ENCODE measurements at regions not wholly inside any gene's neighbourhood (a gene's known extent, or its start where the extent isn't known, plus 50 kb on each side); places are given as distances from the start of the nearest gene placed in this dataset.

- H3K27ac ChIP-seq (ENCODE audit: low read depth, low read length): no peak overlapping the region
- H3K27me3 ChIP-seq (ENCODE audit: control insufficient read depth, insufficient read depth, low read length): no peaks in the 10 kb centered on the region
- CTCF ChIA-PET: no interaction called here
- no peaks in the 10 kb centered on the region for H3K9me3 ChIP-seq (ENCODE audit: control insufficient read depth, insufficient read depth, low read length)
- no peak for TF ChIP-seq CTCF (IDR thresholded peaks at IDR 0.05; ENCODE audit: low read depth, low read length)
- no peak overlapping the region for H3K4me3 ChIP-seq (ENCODE audit: low read depth, low read length)
- DNase-seq (ENCODE audit: low read depth, low spot score): no peak
- POLR2A ChIA-PET: no interaction called here
Measured at GRCh38 chr4:81694176-81694913, 222.6 kb upstream of the RASGEF1B start.

- no peak for TF ChIP-seq CTCF (IDR thresholded peaks at IDR 0.05; ENCODE audit: low read depth, low read length)
- DNase-seq (ENCODE audit: low read depth, low spot score): no peak
- CTCF ChIA-PET: no interaction called here
- Histone ChIP-seq H3K4me3 (ENCODE audit: low read depth, low read length) (no peak overlapping the region), H3K27me3 (ENCODE audit: control insufficient read depth, insufficient read depth, low read length) (no peaks in the 10 kb centered on the region), H3K27ac (ENCODE audit: low read depth, low read length) (no peak overlapping the region), H3K9me3 (ENCODE audit: control insufficient read depth, insufficient read depth, low read length) (no peaks in the 10 kb centered on the region)
- POLR2A ChIA-PET: no interaction called here
Measured at GRCh38 chr4:81690871-81691270, 219.2 kb upstream of the RASGEF1B start.

- DNase-seq (ENCODE audit: low read depth, low spot score): no peak
- POLR2A ChIA-PET: no interaction called here
Measured at GRCh38 chr4:81688085-81688484, 216.4 kb upstream of the RASGEF1B start.

GRCh38 chr4:81687471-81687870 lies 215.8 kb upstream of the RASGEF1B start:
- Histone ChIP-seq H3K27me3 (ENCODE audit: control insufficient read depth, insufficient read depth, low read length) (no peaks in the 10 kb centered on the region), H3K4me3 (ENCODE audit: low read depth, low read length) (no peak overlapping the region), H3K27ac (ENCODE audit: low read depth, low read length) (no peak overlapping the region), H3K9me3 (ENCODE audit: control insufficient read depth, insufficient read depth, low read length) (no peaks in the 10 kb centered on the region)
- ChIA-PET CTCF (interaction anchor here (1.0 to 1.3 kb wide), 3 partner anchors 220 to 282 kb away, joined by 3 to 4 read pairs (median 4); no protein-coding TSS in a partner anchor), POLR2A (no interaction called here)
- DNase-seq (ENCODE audit: low read depth, low spot score): no peak
- no peak for TF ChIP-seq CTCF (IDR thresholded peaks at IDR 0.05; ENCODE audit: low read depth, low read length)

More at GRCh38 chr4:81688085-81688484, 216.4 kb upstream of the RASGEF1B start:
- H3K9me3 ChIP-seq (ENCODE audit: control insufficient read depth, insufficient read depth, low read length): no peaks in the 10 kb centered on the region
- H3K27me3 ChIP-seq (ENCODE audit: control insufficient read depth, insufficient read depth, low read length): no peaks in the 10 kb centered on the region
- H3K27ac ChIP-seq (ENCODE audit: low read depth, low read length): no peak overlapping the region
- TF ChIP-seq CTCF (IDR thresholded peaks at IDR 0.05; ENCODE audit: low read depth, low read length): no peak
- no peak overlapping the region for H3K4me3 ChIP-seq (ENCODE audit: low read depth, low read length)
- CTCF ChIA-PET: interaction anchor here (0.8 to 1.3 kb wide), 3 partner anchors 223 to 283 kb away, joined by 3 to 4 read pairs (median 3); no protein-coding TSS in a partner anchor

GRCh38 chr4:81685104-81685503 lies 213.4 kb upstream of the RASGEF1B start:
- DNase-seq (ENCODE audit: low read depth, low spot score): no peak
- Histone ChIP-seq H3K27me3 (ENCODE audit: control insufficient read depth, insufficient read depth, low read length) (no peaks in the 10 kb centered on the region), H3K4me3 (ENCODE audit: low read depth, low read length) (no peak overlapping the region), H3K27ac (ENCODE audit: low read depth, low read length) (no peak overlapping the region), H3K9me3 (ENCODE audit: control insufficient read depth, insufficient read depth, low read length) (no peaks in the 10 kb centered on the region)
- POLR2A ChIA-PET: no interaction called here
- CTCF ChIA-PET: no interaction called here
- TF ChIP-seq CTCF (IDR thresholded peaks at IDR 0.05; ENCODE audit: low read depth, low read length): no peak
